ENCODE measurements at regions not wholly inside any gene's neighbourhood (a gene's known extent, or its start where the extent isn't known, plus 50 kb on each side); places are given as distances from the start of the nearest gene placed in this dataset.

- DNase-seq (ENCODE audit: low read depth in 3 of 3) = no peak
These were observed 584.4 kb upstream of the EEF2KMT start for GRCh38 chr16:5681966-5682365.

GRCh38 chr16:5678371-5678770 lies 580.8 kb upstream of the EEF2KMT start:
- no peak for DNase-seq (ENCODE audit: low read depth in 3 of 3)

GRCh38 chr16:5671421-5671820 lies 573.8 kb upstream of the EEF2KMT start:
- DNase-seq (ENCODE audit: low read depth in 3 of 3) = no peak

- DNase-seq (ENCODE audit: low read depth in 3 of 3) = no peak
These were observed 572.6 kb upstream of the EEF2KMT start for GRCh38 chr16:5670198-5670597.

- no peak for DNase-seq (ENCODE audit: low read depth in 3 of 3)
These were observed 571.0 kb upstream of the EEF2KMT start for GRCh38 chr16:5668553-5668952.

- no peak for DNase-seq (ENCODE audit: low read depth in 3 of 3)
These were observed 568.2 kb upstream of the EEF2KMT start for GRCh38 chr16:5665834-5666233.

GRCh38 chr16:5653789-5654188 lies 556.2 kb upstream of the EEF2KMT start:
- no peak for DNase-seq (ENCODE audit: low read depth in 3 of 3)

- DNase-seq (ENCODE audit: low read depth in 3 of 3) = no peak
These were observed 555.4 kb upstream of the EEF2KMT start for GRCh38 chr16:5653041-5653440.

GRCh38 chr16:5649762-5650743 lies 552.5 kb upstream of the EEF2KMT start:
- no peak for DNase-seq (ENCODE audit: low read depth in 3 of 3)

GRCh38 chr16:5647051-5647450 lies 549.5 kb upstream of the EEF2KMT start:
- DNase-seq (ENCODE audit: low read depth in 3 of 3) = no peak

GRCh38 chr16:5643855-5644531 lies 546.4 kb upstream of the EEF2KMT start:
- DNase-seq (ENCODE audit: low read depth in 3 of 3) = no peak

GRCh38 chr16:5642436-5642835 lies 544.8 kb upstream of the EEF2KMT start:
- DNase-seq (ENCODE audit: low read depth in 3 of 3) = no peak

- DNase-seq (ENCODE audit: low read depth in 3 of 3) = no peak
These were observed 544.4 kb upstream of the EEF2KMT start for GRCh38 chr16:5642011-5642410.

- no peak for DNase-seq (ENCODE audit: low read depth in 3 of 3)
These were observed 543.3 kb upstream of the EEF2KMT start for GRCh38 chr16:5640883-5641282.

- DNase-seq (ENCODE audit: low read depth in 3 of 3) = no peak
These were observed 541.9 kb upstream of the EEF2KMT start for GRCh38 chr16:5639531-5639930.

- DNase-seq (ENCODE audit: low read depth in 3 of 3) = no peak
These were observed 537.7 kb upstream of the EEF2KMT start for GRCh38 chr16:5635331-5635730.

GRCh38 chr16:5634666-5635180 lies 537.1 kb upstream of the EEF2KMT start:
- DNase-seq (ENCODE audit: low read depth in 3 of 3) = no peak

GRCh38 chr16:5633845-5634440 lies 536.3 kb upstream of the EEF2KMT start:
- no peak for DNase-seq (ENCODE audit: low read depth in 3 of 3)

- no peak for DNase-seq (ENCODE audit: low read depth in 3 of 3)
These were observed 524.8 kb upstream of the EEF2KMT start for GRCh38 chr16:5622234-5622884.

- DNase-seq (ENCODE audit: low read depth in 3 of 3) = no peak
These were observed 524.2 kb upstream of the EEF2KMT start for GRCh38 chr16:5621826-5622225.

GRCh38 chr16:5619304-5619703 lies 521.7 kb upstream of the EEF2KMT start:
- no peak for DNase-seq (ENCODE audit: low read depth in 3 of 3)

GRCh38 chr16:5616841-5617240 lies 519.2 kb upstream of the EEF2KMT start:
- no peak for DNase-seq (ENCODE audit: low read depth in 3 of 3)
